Endothelial cell of umbilical vein (primary cell): ENCODE measurements at regions not wholly inside any gene's neighbourhood (a gene's known extent, or its start where the extent isn't known, plus 50 kb on each side); places are given as distances from the start of the nearest gene placed in this dataset.
"Not testable (repeated sequence)": the region's sequence is repeated elsewhere in the genome, so short reads cannot be mapped to it uniquely, and the experiment has no call there.

Experiments
- BruUV-seq: library from RNA; stranded (reverse); fragments of 400-500 nt; replicated peaks from 2 replicates; lab custom pipeline; 2021; lab: Mats Ljungman, UMichigan
- CTCF ChIA-PET: fragments of 300-600, 350-600 bp; sonication (Branson Sonifier 250); formaldehyde crosslinking; loops from one replicate; lab custom pipeline; 2021; ENCODE audit warnings: antibody characterized with exemption, inconsistent platforms; lab: Charles Lee
- POLR2A ChIA-PET: fragments of 300-600, 350-600 bp; sonication (Branson Sonifier 250); formaldehyde crosslinking; loops from one replicate; lab custom pipeline; 2021; ENCODE audit warnings: antibody characterized with exemption, inconsistent platforms; lab: Charles Lee
- DNase-seq: peaks from one replicate; pipeline ENCODE4 v3.0.0-alpha.2; 2011; ENCODE audit warnings: low read depth, low spot score
- FAIRE-seq: peaks from 2 replicates; lab custom pipeline; 2011; peaks lifted over from hg19 to GRCh38; lab: Jason Lieb, UNC
- H2AFZ ChIP-seq: 2 replicates; pipeline ENCODE4 v1.6.0; 2012; ENCODE audit warnings: low read depth, low read length, control low read depth, inconsistent platforms
- H3K27ac ChIP-seq: 2 replicates; pipeline ENCODE4 v1.5.1; 2011; ENCODE audit warnings: low read depth, mild to moderate bottlenecking, control low read depth, low read length, moderate library complexity; ENCODE audit not compliant: insufficient read depth
- H3K27me3 ChIP-seq, 2 experiments: 2 replicates each; pipeline versions ENCODE4 v1.6.0 to v1.6.1; 2011; ENCODE audit warnings: low read length in 2 of 2, mixed read lengths in 1 of 2; ENCODE audit not compliant: control insufficient read depth in 2 of 2, insufficient read depth in 2 of 2
- H3K36me3 ChIP-seq, 2 experiments: 2 replicates in 1 of 2; 3 replicates in 1 of 2; pipeline ENCODE4 v1.5.1; 2011; ENCODE audit warnings: low read length in 2 of 2, mild to moderate bottlenecking in 1 of 2, moderate library complexity in 1 of 2; ENCODE audit not compliant: control insufficient read depth in 2 of 2, insufficient read depth in 2 of 2; ENCODE audit errors: extremely low read depth in 1 of 2
- H3K4me1 ChIP-seq: 3 replicates; pipeline ENCODE4 v1.5.1; 2011; ENCODE audit warnings: mild to moderate bottlenecking, low read length; ENCODE audit not compliant: control insufficient read depth, insufficient read depth; ENCODE audit errors: extremely low read depth
- H3K4me2 ChIP-seq: 2 replicates; pipeline ENCODE4 v1.6.1; 2011; ENCODE audit warnings: low read length, control low read depth, mixed read lengths; ENCODE audit not compliant: insufficient read depth
- H3K4me3 ChIP-seq, 3 experiments: fragments of 200-600 bp in 1 of 3; sonication (generic), shearing (Covaris generic) in 1 of 3; replicated peaks in 1 of 3; 2 replicates each; pipeline ENCODE4 v1.5.1; 2011 to 2016; ENCODE audit warnings: control low read depth in 3 of 3, low read length in 3 of 3, mild to moderate bottlenecking in 2 of 3, inconsistent platforms in 1 of 3, low read depth in 1 of 3, moderate library complexity in 1 of 3; ENCODE audit not compliant: insufficient read depth in 1 of 3
- H3K79me2 ChIP-seq: 2 replicates; pipeline ENCODE4 v1.6.0; 2012; ENCODE audit warnings: low read length, inconsistent platforms; ENCODE audit not compliant: control insufficient read depth, insufficient read depth
- H3K9ac ChIP-seq: replicated peaks from 2 replicates; pipeline ENCODE3; 2011; ENCODE audit warnings: low read length, control low read depth; ENCODE audit not compliant: insufficient read depth; ENCODE audit errors: extremely low read depth
- H3K9me1 ChIP-seq: replicated peaks from 3 replicates; pipeline ENCODE4 v1.6.0; 2011; ENCODE audit warnings: mild to moderate bottlenecking, low read length; ENCODE audit not compliant: control insufficient read depth, insufficient read depth; ENCODE audit errors: extremely low read depth
- H3K9me3 ChIP-seq: replicated peaks from 2 replicates; pipeline ENCODE4 v1.5.1; 2012; ENCODE audit warnings: low read length, inconsistent platforms; ENCODE audit not compliant: control insufficient read depth, insufficient read depth
- H4K20me1 ChIP-seq: replicated peaks from 2 replicates; pipeline ENCODE3; 2011; ENCODE audit warnings: mild to moderate bottlenecking, low read length; ENCODE audit not compliant: control insufficient read depth, insufficient read depth; ENCODE audit errors: extremely low read depth
- CTCF ChIP-seq, 2 donors: IDR thresholded peaks; 1 replicate in 1 of 2; 2 replicates in 1 of 2; pipeline ENCODE4 v1.5.1; 2011; ENCODE audit warnings: low read length in 2 of 2, mild to moderate bottlenecking in 2 of 2, moderate library complexity in 2 of 2, control low read depth in 1 of 2, inconsistent platforms in 1 of 2, low read depth in 1 of 2; ENCODE audit not compliant: insufficient read depth in 1 of 2; ENCODE audit errors: extremely low read depth in 1 of 2
- EZH2 ChIP-seq: IDR thresholded peaks from 2 replicates; pipeline ENCODE4 v1.6.1; 2012; ENCODE audit warnings: borderline replicate concordance, low read depth, mild to moderate bottlenecking, moderate library complexity, low read length, inconsistent platforms; ENCODE audit not compliant: severe bottlenecking
- FOS ChIP-seq: IDR thresholded peaks from 2 replicates; pipeline ENCODE4 v1.6.1; 2011; ENCODE audit warnings: mild to moderate bottlenecking, low read length, moderate library complexity, borderline replicate concordance; ENCODE audit not compliant: insufficient read depth
- GATA2 ChIP-seq: IDR thresholded peaks from 2 replicates; pipeline ENCODE4 v1.7.0; 2011; ENCODE audit warnings: low read depth, mild to moderate bottlenecking, moderate library complexity, mixed read lengths, low read length; ENCODE audit not compliant: insufficient read length, insufficient read depth
- JUN ChIP-seq: IDR thresholded peaks from 2 replicates; pipeline ENCODE4 v1.6.1; 2011; ENCODE audit warnings: borderline replicate concordance, low read depth; ENCODE audit not compliant: insufficient read length, insufficient read depth
- MAX ChIP-seq: IDR thresholded peaks from 2 replicates; pipeline ENCODE4 v1.6.1; 2011; ENCODE audit not compliant: insufficient read depth, insufficient read length
- MYC ChIP-seq: IDR thresholded peaks from one replicate; pipeline ENCODE4 v1.6.1; 2011; ENCODE audit warnings: mild to moderate bottlenecking, low read depth, low read length
- POLR2A ChIP-seq: IDR thresholded peaks from 2 replicates; pipeline ENCODE4 v1.6.1; 2012; ENCODE audit warnings: low read depth, mild to moderate bottlenecking, control low read depth, low read length
- POLR2AphosphoS5 ChIP-seq: IDR thresholded peaks from 2 replicates; pipeline ENCODE4 v1.6.1; 2012; ENCODE audit warnings: low read depth, mild to moderate bottlenecking, control low read depth, low read length, moderate library complexity; ENCODE audit not compliant: insufficient read depth
- dilution Hi-C: fragments of 300-500 bp; cut with MboI; formaldehyde crosslinking; loops from one replicate; pipeline ENCODE4 v1.15.0; 2019; ENCODE audit warnings: low sequenced_read_pairs; ENCODE audit not compliant: extremely low pct_ligation_motif_present
- intact Hi-C: fragments of 100-400 bp; cut with micrococcal nuclease; formaldehyde crosslinking; loops from one replicate; pipeline ENCODE4 v1.10.0; 2022

- no peaks in the 10 kb centered on the region for H3K36me3 ChIP-seq
- H3K4me2 ChIP-seq, result no peak overlapping the region
- H2AFZ ChIP-seq, result no peak overlapping the region
- intact Hi-C loops, result no loop called here
- H3K9me3 ChIP-seq, result no peaks in the 10 kb centered on the region
- H4K20me1 ChIP-seq, result no peaks in the 10 kb centered on the region
- no peak for FAIRE-seq
- no peaks in the 10 kb centered on the region for H3K9me1 ChIP-seq
- no peak overlapping the region for H3K9ac ChIP-seq
- H3K4me1 ChIP-seq, result no peaks in the 10 kb centered on the region
- no peak overlapping the region for H3K4me3 ChIP-seq
- no peak overlapping the region for H3K27ac ChIP-seq
- ChIA-PET CTCF (interaction anchor here (0.7 kb wide), 2 partner anchors 17 to 54 kb away, joined by 3 read pairs; no protein-coding TSS in a partner anchor), POLR2A (no interaction called here)
- dilution Hi-C loops, result no loop called here
- TF ChIP-seq MYC (no peak), CTCF (IDR thresholded peaks at IDR 0.05; ENCODE audit: extremely low read depth in 1 of 2, insufficient read depth in 1 of 2, low read depth in 1 of 2, low read length in 2 of 2) (no peak), GATA2 (no peak), POLR2AphosphoS5 (no peak), MAX (no peak), POLR2A (no peak), JUN (no peak), EZH2 (no peak), FOS (no peak)
- H3K27me3 ChIP-seq, result no peaks in the 10 kb centered on the region
- BruUV-seq, result no TSS peak
- H3K79me2 ChIP-seq, result no peaks in the 10 kb centered on the region
- no peak for DNase-seq
Measured at GRCh38 chr1:172795741-172796140, 136.8 kb downstream of the FASLG start.

- H3K27ac ChIP-seq, H3K4me2 ChIP-seq, H3K4me3 ChIP-seq, H2AFZ ChIP-seq, H3K36me3 ChIP-seq, H3K9me1 ChIP-seq, FAIRE-seq, H3K4me1 ChIP-seq, POLR2A ChIA-PET, H3K9ac ChIP-seq, BruUV-seq, CTCF ChIA-PET, dilution Hi-C loops, H3K9me3 ChIP-seq, H3K79me2 ChIP-seq, DNase-seq, H3K27me3 ChIP-seq, H4K20me1 ChIP-seq, intact Hi-C loops: not testable (repeated sequence)
Measured at GRCh38 chr1:172799804-172800203, 140.9 kb downstream of the FASLG start.
